Left cardiac atrium (tissue), 4 donors: ENCODE measurements at regions not wholly inside any gene's neighbourhood (a gene's known extent, or its start where the extent isn't known, plus 50 kb on each side); places are given as distances from the start of the nearest gene placed in this dataset.
"Not testable (repeated sequence)": the region's sequence is repeated elsewhere in the genome, so short reads cannot be mapped to it uniquely, and the experiment has no call there.

Experiments
- ATAC-seq, 2 donors: fragments of 200-7000 bp; cut with Tn5 transposase; one replicate each; pipeline ENCODE4 v1.9.1; 2020; ENCODE audit warnings: mild to moderate bottlenecking in 2 of 2, moderate library complexity in 2 of 2
- DNase-seq: peaks from one replicate; pipeline ENCODE4 v3.0.0-alpha.2; 2020
- intact Hi-C, 2 donors: fragments of 100-400 bp; cut with DNase I; formaldehyde crosslinking; loops; one replicate each; pipeline versions ENCODE4 v1.14.1 to v1.15.1; 2022 to 2023
- donor health status: DM: no; HTN: yes; CAD: no.
- donor health status: DM: no; HTN: yes; CAD: no; lungs with severe emphysema.
- donor health status: DM: yes; HTN: yes; CAD: no.
- donor health status: Dilated cardiomyopathy.

DNA sequence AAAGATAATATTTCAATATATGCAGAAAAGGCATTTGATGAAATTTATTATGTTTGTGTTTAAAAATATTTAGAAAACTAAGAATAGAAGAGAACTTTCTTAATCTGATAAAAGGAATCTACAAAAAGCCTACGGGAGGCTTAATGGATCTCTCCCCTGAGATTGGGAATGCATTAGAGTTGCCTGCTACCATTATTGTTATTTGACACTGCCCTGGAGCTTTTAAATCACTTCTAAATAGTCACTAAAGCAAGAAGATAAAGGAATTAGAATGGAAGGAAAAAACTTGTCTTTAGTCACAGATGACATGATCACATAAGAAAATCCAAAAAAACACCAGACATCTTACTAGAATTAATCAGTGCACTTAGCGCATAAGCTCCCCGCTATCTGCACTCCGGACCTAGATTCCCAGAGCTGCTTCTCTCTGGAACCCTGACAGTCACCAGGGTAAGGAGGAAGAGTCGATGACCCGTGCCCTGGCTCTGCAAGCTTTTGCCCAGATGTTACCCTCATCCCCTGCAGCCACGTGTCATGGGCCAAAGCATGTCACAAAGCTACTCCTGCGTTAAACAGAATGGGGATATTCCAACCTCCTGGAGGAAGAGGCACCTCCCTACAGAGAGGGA is 97.1 kb downstream of the MINAR1 start:
- intact Hi-C loops: no loop called here
- DNase-seq: no peak

DNA sequence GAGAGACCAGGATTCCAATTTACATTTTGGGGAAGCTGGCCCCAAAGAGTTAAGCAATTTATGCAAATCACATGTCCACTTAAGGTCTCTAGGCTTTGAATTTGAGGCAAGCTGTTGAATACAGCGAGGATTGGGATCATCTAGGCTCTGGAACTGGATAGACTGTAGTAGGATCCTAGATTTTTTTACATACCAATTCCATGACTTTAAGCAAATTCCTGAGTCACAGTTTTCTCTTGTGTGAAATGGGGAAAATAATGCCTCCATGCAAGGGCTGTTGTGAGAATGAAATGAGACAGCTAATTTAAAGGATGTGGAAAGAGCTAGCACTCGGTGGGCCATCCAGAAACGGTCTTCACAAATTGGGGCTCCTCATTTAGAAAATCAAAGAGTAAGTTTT is 103.4 kb downstream of the MINAR1 start:
- no peak for DNase-seq
- no peak for ATAC-seq
- intact Hi-C loops: no loop called here

More for the DNA sequence above, 97.1 kb downstream of the MINAR1 start:
- no peak for ATAC-seq

DNA sequence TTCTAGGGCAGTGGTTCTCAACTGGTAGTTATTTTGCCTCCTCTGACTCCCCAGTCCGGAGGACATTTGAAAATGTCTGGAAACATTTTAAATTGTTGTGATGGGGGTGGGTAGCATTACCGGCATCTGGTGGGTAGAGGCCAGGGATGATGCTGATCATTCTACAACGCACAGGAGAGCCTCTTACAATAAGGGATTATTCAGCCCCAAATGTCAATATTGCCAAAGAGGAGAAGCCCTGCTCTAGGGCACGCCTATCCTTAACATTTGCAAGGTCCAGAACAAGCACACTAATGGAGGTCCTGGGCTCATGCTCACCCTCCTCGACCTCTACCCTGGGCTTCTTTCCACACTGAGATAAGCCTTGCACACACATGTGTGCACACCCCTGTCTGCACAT is 106.4 kb downstream of the MINAR1 start:
- intact Hi-C loops: no loop called here
- no peak for ATAC-seq
- no peak for DNase-seq

DNA sequence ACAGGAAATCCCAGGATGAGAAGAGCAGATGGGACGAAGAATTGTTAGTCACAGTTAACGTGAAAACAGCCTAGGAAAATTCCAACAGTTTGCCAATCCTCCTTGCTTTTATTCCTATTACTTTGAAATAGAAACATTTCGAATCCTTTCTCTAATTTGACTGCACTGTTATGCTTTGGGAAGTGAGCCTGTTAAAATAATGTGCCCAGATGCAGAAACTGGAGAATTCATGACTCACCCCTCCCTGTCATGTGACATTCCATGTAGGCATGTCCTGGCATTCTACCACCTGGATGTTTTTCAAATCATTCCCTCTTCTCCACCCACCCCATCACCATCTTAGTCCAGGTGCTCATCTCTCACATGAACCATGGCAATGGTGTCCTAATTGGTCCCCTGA is 107.3 kb downstream of the MINAR1 start:
- ATAC-seq: no peak
- intact Hi-C loops: no loop called here
- DNase-seq: no peak

DNA sequence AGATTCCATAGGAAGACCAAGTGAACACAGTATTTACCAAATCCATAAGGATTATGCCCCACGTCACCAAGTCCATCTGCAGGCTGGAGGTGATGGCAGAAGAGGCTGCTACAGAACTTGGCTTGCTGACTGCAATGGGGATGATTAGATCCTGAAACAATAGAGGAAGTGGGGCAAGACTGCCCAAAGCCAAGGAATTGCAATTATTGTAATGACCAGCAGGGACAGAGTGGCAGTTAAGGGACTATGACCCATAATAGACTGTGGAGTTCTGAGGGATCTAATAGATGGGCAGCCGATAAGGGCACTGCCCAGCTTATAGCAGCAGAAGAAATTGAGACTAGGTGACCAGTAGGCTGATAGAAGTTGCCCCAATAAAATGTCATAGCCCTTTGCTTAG is 108.4 kb downstream of the MINAR1 start:
- intact Hi-C loops: no loop called here
- DNase-seq: no peak

DNA sequence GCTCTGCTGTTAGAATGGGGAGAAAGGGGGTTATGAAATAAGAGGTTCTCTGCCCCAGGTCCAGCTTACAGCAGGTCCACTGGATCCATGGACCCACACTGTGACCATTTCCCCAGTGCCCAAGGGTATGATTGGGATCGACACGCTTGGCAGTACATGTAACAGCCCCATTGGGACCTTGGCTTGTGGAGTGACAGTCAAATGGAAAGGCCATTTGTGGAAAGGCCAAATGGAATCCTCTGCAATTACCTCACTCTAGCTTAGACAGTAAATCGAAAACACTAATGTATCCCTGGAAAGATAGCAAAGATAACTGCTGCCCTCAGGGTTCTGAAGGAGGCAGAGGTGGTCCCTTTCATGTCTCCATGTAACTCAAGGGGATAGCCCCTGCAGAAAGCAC is 109.1 kb downstream of the MINAR1 start:
- no peak for ATAC-seq
- intact Hi-C loops: no loop called here

More for the DNA sequence above, 108.4 kb downstream of the MINAR1 start:
- ATAC-seq: no peak

DNA sequence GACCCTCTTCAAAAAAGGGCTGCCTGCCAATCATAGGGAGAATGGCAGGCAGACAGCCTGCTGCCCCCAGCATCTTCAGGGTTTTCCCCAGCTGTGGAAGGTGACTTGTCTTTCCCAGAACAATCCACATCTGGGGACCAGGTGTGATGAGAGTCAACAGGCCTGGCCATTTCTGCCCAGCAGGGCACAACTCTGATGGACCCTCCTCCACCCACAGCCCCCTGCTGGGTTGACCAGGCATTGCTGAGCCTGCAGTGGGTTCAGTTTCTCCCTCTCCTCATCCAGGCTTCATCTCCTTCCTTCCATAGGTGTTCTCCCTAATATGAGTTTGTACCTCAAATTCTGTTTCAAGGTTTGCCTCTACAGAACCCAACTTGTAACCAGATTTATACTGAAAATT is 111.0 kb downstream of the MINAR1 start:
- ATAC-seq (no peak), DNase-seq (no peak)
- intact Hi-C loops: no loop called here

More for the DNA sequence above, 109.1 kb downstream of the MINAR1 start:
- DNase-seq: no peak

DNA sequence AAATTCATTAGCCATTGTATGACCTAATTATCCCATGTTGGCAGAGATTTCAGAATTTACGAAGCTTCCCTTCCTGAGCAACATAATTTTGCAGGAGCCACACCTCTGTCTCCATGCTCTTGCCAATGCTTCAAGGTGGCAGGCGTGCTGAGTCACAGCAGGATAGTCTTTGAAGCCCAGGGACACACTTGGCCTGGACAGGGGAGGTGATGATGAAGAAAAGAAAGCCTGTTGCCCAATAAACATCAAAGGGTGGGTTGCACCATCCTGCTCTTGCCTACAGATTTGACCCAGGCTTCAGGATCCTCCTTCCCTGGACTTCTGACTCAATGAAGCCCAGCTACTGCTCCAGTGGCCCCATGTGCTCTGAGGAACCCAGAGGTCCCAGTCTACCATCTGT is 117.1 kb downstream of the MINAR1 start:
- DNase-seq: no peak
- no peak for ATAC-seq
- intact Hi-C loops: no loop called here

DNA sequence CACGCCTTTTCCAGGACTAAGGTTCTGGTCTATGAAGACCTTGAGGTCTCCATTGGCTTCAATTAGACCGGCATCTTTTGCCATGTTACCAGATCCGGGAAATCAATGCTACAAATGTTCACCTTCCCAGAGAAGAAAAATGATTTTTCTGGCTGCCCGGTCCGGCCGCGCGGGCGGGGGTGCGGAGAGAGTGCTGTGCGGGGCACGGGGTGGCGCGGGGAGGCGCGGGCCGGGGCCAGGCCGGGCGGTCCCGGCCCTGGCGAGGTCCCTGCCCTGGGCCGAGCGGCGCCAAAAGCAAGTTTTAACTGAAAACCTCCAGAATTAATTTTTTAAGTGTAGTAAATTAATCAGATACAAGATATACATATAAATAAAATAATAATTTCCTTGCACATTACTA is 128.2 kb downstream of the MINAR1 start:
- no peak for DNase-seq
- no peak for ATAC-seq
- intact Hi-C loops: no loop called here

DNA sequence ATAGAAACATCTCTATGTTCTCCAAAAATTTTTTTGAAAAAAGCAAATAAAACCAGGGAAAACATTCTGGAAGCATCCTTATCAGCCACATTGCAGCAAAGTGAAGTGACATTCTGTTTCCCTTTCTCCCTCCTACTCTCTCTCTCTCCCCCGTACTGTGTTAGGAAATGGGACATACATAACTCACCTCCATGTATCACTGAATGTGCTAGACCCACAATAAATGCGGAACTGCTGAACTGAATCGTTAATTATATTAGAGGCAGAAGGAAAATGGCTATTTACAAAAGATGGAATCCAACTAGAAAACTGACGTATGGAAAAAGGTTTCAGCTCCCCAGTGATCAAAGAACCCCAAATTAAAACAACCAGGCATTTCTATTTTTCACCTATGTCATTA is 129.8 kb downstream of the MINAR1 start:
- ATAC-seq (no peak), DNase-seq (no peak)
- intact Hi-C loops: no loop called here

DNA sequence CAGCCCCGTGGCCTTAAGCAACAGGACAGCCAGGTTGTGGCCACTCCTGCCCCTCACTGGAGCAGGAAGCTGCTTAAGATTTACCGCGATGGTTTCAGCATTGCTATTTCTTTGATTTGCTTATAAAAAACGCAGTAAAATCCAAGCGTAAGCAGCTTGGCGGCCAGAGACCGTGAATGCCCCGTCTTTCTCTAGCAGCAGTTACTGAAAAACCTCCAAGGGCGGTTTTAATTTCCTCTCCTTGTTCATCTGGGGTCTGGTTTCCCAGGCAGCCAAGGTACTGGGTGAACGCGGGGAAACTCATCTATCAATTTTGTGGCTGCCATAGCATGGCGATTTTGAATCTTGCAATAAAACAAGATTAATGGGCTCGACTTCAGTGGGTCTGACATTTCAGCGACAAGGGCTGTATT is 130.3 kb downstream of the MINAR1 start:
- ATAC-seq (no peak), DNase-seq (no peak)
- intact Hi-C loops: no loop called here

DNA sequence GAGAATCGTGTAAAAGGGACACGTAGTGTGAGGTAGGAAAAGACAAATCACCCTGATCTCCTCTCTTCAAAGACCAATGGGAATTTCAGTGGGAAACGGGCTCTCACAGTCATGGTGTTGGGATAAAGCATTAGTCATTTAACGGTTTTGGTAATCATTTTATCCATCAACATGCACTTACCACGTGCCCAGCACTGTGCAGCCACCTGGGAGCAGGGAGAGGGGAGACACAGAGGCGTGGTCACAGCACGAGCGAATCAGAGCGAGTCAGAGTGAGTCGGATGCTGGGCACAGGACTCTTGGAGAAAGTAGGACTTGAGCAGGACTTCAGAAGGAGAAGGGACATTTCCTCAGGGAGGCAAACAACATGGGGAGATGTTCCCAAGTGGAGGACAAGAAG is 130.8 kb downstream of the MINAR1 start:
- intact Hi-C loops: no loop called here
- no peak for DNase-seq
- ATAC-seq: no peak

DNA sequence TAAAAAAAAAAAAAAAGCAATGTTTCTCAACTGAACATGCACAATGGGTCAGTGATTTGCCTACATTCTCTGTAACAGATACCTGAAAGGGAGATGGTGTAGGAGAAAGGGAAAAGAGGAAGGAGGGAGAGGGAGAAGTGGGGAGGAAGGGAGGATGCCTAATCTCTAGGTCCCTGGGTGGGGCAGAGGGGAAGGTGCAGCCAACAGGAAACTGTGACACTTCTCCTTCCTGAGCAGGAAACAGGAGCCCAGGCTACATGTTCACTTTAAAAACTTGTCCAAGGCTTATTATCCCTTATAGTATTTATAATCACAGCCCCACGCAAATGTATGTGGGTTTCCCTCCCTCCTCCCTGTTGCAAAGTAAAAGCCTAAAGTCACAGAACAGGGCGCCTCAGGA is 137.9 kb downstream of the MINAR1 start:
- DNase-seq (no peak), ATAC-seq (no peak)
- intact Hi-C loops: no loop called here

DNA sequence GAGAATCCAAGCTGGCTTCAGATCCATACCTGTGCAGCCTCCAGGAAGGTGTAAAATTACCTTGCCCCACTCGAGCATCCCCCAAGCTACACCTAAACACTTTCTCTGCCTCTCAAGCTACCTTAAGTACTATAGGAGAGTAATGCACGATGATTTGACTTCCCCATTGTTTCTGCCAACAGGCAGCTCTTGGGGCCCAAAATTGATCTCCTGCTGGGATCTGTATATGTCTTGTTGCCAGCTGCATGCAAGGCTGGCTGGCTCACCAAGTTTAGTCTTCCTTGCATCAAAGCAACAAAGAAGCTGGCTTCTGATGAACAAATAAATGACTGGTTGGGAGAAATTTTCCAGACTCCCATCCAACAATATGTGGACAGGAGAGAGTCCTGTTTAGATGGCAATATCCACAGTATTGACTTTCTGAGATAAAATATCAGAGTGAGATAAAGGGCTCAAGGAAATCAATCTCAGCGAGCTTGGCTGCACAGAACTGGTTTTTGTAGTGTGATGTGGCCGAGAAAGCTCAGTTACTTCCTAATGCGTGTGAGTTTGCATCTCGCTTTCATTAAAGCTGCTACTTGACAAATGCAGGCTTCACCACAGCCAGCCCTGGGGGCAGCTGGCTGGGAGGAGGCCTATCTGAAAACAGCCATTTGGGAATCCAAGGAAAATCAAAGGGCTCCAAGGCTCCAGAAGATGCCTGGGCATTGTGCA is 140.7 kb downstream of the MINAR1 start:
- DNase-seq: no peak
- intact Hi-C loops: no loop called here
- ATAC-seq: no peak

DNA sequence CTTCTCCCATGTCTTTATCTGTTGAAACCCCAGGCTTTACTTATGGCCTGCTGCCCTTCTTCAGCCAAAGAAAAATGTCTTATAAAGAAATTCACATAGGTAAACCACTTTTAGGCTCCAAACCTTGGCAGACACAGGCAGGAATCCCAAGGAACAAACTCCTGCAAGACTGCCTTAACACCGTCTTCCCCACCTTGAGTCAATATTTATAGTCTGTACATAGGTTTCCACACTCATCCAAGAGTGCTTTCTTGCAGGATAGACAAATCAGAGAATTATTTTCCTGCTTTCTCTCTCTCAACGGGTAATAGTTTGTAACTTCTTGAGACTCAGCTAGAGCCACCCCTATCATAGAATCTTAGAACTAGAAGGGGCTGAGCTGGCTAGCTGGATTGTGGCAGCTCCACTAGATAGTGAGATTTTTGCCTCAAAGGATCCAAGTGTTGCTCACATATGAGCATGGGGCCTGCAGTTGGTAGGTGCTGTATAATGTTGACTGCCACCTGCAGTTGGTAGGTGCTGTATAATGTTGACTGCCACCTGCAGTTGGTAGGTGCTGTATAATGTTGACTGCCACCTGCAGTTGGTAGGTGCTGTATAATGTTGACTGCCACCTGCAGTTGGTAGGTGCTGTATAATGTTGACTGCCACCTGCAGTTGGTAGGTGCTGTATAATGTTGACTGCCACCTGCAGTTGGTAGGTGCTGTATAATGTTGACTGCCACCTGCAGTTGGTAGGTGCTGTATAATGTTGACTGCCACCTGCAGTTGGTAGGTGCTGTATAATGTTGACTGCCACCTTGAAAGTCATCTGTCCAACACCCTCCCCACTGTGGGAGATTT is 142.5 kb downstream of the MINAR1 start:
- DNase-seq, intact Hi-C loops: not testable (repeated sequence)

DNA sequence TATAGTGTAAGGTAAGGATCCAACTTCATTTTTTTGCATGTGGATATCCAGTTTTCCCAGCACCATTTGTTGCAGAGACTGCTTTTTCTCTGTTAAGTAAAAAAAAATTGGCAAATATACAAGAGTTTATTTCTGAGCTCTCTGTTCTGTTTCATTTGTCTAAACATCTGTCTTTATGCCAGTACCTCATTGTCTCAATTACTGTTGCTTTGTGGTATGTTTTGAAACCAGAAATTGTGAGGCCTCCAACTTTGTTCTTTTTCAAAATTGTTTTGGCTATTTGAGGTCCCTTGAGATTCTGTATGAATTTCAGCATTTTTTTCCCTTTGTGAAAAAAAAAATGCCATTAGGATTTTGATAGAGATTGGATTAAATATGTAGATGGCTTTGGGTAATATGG is 150.5 kb downstream of the MINAR1 start:
- intact Hi-C loops: no loop called here
- ATAC-seq (no peak), DNase-seq (no peak)

More for the DNA sequence above, 142.5 kb downstream of the MINAR1 start:
- not testable (repeated sequence) for ATAC-seq

DNA sequence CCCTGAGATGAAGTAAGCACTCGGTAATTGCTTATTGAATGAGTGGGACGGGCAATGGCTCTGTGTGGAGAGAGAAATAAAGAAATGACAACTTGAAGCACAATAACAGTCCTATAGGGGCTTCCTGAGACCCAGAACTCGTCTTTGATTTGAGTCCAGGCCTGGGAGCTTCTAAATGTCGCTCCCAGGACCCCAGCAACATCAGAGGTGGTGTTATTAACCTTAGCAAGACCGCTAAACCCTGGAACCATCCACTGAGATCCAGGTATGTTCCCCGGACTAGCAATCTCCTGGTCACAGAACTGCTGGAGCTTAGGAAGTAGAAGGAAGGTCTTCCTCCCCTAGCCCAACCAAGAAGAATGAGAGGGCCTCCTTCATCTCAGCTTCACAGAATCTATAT is 160.0 kb downstream of the MINAR1 start:
- no peak for ATAC-seq
- DNase-seq: no peak
- intact Hi-C loops: loop anchor here (5.0 to 10.0 kb wide), 2 partner anchors 207 to 210 kb away; no protein-coding TSS in a partner anchor

DNA sequence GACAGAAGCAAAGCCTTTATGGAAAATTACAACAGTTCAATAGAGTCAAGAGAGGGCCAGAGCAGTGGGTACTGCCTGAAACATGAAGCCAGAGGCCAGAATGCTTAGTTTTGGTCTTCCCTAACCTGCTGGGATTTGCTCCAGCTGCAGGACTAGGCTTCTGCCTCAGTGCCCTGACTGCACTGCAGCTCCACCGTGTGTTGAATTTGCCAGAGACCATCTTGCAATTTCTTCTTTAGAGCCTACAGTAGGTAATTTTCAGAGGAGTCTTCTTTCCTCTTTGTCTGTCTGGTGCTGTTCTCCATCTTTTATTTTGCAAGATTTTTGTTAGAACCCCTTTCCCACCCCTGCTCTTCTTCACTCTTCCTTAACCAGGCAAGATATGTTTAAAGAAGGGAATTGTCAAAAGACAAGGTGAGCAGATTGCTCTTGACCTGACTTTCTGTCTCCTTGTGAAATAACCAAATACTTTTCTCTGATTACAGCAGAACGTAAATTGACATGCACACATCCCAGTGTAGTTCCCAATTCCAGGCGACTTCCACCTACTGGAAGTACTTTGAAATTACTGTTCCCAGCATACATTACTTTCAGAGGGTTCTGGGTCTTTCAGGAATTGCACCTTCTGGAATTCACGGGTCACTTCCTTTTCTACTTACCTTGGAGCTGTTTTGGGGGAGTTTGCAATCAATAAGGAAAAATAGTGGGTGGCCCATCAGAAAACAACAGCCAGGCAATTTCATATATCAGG is 161.2 kb downstream of the MINAR1 start:
- intact Hi-C loops: loop anchor here (5.0 to 10.0 kb wide), 2 partner anchors 208 to 211 kb away; no protein-coding TSS in a partner anchor
- ATAC-seq (no peak), DNase-seq (no peak)

DNA sequence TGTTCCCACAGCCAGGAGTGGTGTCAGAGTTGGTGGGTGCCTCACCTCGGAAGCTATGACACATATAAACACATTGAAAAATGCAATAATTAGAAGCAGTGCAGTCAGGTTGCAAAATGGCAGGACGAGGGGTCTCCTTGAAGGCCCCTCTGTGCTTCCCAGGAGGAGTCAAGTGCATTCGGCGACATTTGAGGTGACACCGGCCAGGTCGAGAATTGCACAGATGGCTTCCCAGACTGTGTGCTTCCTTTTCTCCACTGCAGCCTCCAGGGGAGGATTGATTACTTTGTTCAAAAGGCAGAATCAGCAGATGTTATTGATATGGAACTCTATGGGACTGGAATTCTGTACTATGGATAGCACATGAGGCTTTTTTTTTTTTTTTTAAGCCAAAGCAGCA is 163.2 kb downstream of the MINAR1 start:
- intact Hi-C loops: loop anchor here in 1 of 2 donors (10.0 kb wide), 1 partner anchor 211 kb away; no protein-coding TSS in a partner anchor
- ATAC-seq (no peak), DNase-seq (no peak)
